ENCODE measurements at regions not wholly inside any gene's neighbourhood (a gene's known extent, or its start where the extent isn't known, plus 50 kb on each side); places are given as distances from the start of the nearest gene placed in this dataset.

GRCh38 chr7:12749746-12750145 is 62.3 kb downstream of the ARL4A start:
- TF ChIP-seq EZH2phosphoT487 (IDR thresholded peaks at IDR 0.05; ENCODE audit: low read length) (no peak), CTCF (IDR thresholded peaks at IDR 0.05; ENCODE audit: low read length) (no peak)
